Keratinocyte (primary cell): ENCODE measurements at regions not wholly inside any gene's neighbourhood (a gene's known extent, or its start where the extent isn't known, plus 50 kb on each side); places are given as distances from the start of the nearest gene placed in this dataset.
"Not testable (repeated sequence)": the region's sequence is repeated elsewhere in the genome, so short reads cannot be mapped to it uniquely, and the experiment has no call there.

Source experiments
- DNase-seq: peaks from one replicate; pipeline ENCODE4 v3.0.0-alpha.2; 2011; ENCODE audit warnings: low read depth, missing footprints, low spot score
- FAIRE-seq: peaks from 2 replicates; lab custom pipeline; 2011; peaks lifted over from hg19 to GRCh38; lab: Jason Lieb, UNC
- H2AFZ ChIP-seq: 2 replicates; pipeline ENCODE4 v1.6.0; 2012; ENCODE audit warnings: low read length, control low read depth, inconsistent platforms; ENCODE audit not compliant: control insufficient read depth
- H3K27ac ChIP-seq: 2 replicates; pipeline ENCODE4 v1.5.1; 2011; ENCODE audit warnings: low read length; ENCODE audit not compliant: control insufficient read depth, insufficient read depth
- H3K27me3 ChIP-seq: 3 replicates; pipeline ENCODE4 v1.6.0; 2011; ENCODE audit warnings: low read length; ENCODE audit not compliant: control insufficient read depth, insufficient read depth; ENCODE audit errors: extremely low read depth
- H3K36me3 ChIP-seq, 2 experiments: 2 replicates in 1 of 2; 3 replicates in 1 of 2; pipeline ENCODE4 v1.5.1; 2011; ENCODE audit warnings: low read length in 2 of 2, mild to moderate bottlenecking in 1 of 2; ENCODE audit not compliant: control insufficient read depth in 2 of 2, insufficient read depth in 2 of 2; ENCODE audit errors: extremely low read depth in 1 of 2
- H3K4me1 ChIP-seq: 3 replicates; pipeline ENCODE4 v1.5.1; 2011; ENCODE audit warnings: low read length; ENCODE audit not compliant: control insufficient read depth, insufficient read depth; ENCODE audit errors: extremely low read depth
- H3K4me2 ChIP-seq: 3 replicates; pipeline ENCODE4 v1.6.0; 2011; ENCODE audit warnings: low read depth, low read length; ENCODE audit not compliant: control insufficient read depth, insufficient read depth; ENCODE audit errors: extremely low read depth
- H3K4me3 ChIP-seq, 3 experiments: fragments of 200-600 bp in 1 of 3; sonication (generic) in 1 of 3; 2 replicates in 2 of 3; 3 replicates in 1 of 3; pipeline ENCODE4 v1.5.1; 2011 to 2016; ENCODE audit warnings: low read length in 3 of 3, mild to moderate bottlenecking in 3 of 3, control low read depth in 2 of 3, inconsistent platforms in 1 of 3, low read depth in 1 of 3, mixed read lengths in 1 of 3, mixed run types in 1 of 3, moderate library complexity in 1 of 3; ENCODE audit not compliant: control insufficient read depth in 2 of 3, insufficient read depth in 2 of 3; ENCODE audit errors: extremely low read depth in 1 of 3
- H3K79me2 ChIP-seq: 2 replicates; pipeline ENCODE4 v1.6.0; 2012; ENCODE audit warnings: low read length; ENCODE audit not compliant: control insufficient read depth, insufficient read depth
- H3K9ac ChIP-seq: 3 replicates; pipeline ENCODE4 v1.6.0; 2011; ENCODE audit warnings: low read length; ENCODE audit not compliant: control insufficient read depth, insufficient read depth; ENCODE audit errors: extremely low read depth
- H3K9me1 ChIP-seq: 3 replicates; pipeline ENCODE4 v1.6.0; 2011; ENCODE audit warnings: low read length; ENCODE audit not compliant: control insufficient read depth, insufficient read depth; ENCODE audit errors: extremely low read depth
- H3K9me3 ChIP-seq: 2 replicates; pipeline ENCODE4 v1.5.1; 2012; ENCODE audit warnings: low read depth, low read length; ENCODE audit not compliant: control insufficient read depth
- H4K20me1 ChIP-seq: 3 replicates; pipeline ENCODE4 v1.6.0; 2011; ENCODE audit warnings: low read length; ENCODE audit not compliant: control insufficient read depth, insufficient read depth; ENCODE audit errors: extremely low read depth
- CTCF ChIP-seq, 3 experiments: IDR thresholded peaks in 1 of 3; conservative IDR thresholded peaks in 1 of 3; optimal IDR thresholded peaks in 1 of 3; 2 replicates in 2 of 3; 3 replicates in 1 of 3; pipeline versions ENCODE3 to v1.5.1; 2011; ENCODE audit warnings: low read length in 3 of 3, mild to moderate bottlenecking in 3 of 3, moderate library complexity in 2 of 3, control low read depth in 1 of 3, inconsistent platforms in 1 of 3; ENCODE audit not compliant: insufficient read depth in 2 of 3; ENCODE audit errors: extremely low read depth in 1 of 3
- EZH2 ChIP-seq: IDR thresholded peaks from one replicate; pipeline ENCODE4 v1.6.1; 2012; ENCODE audit warnings: inconsistent platforms, mild to moderate bottlenecking, low read length, moderate library complexity
- dilution Hi-C: fragments of 300-500 bp; cut with MboI; formaldehyde crosslinking; loops from one replicate; pipeline ENCODE4 v1.7.0; 2020; ENCODE audit warnings: low sequenced_read_pairs; ENCODE audit not compliant: extremely low pct_ligation_motif_present

- Histone ChIP-seq H3K36me3 (no peaks in the 10 kb centered on the region), H3K4me3 (peak overlapping the region in 2 of 3 experiments; percentile 65 to 77), H3K27ac (peak overlapping the region; percentile 91), H3K9me1 (no peaks in the 10 kb centered on the region), H3K27me3 (no peaks in the 10 kb centered on the region), H3K4me2 (peak overlapping the region; percentile 94), H3K9me3 (no peaks in the 10 kb centered on the region), H3K9ac (peak overlapping the region; percentile 82), H3K79me2 (no peaks in the 10 kb centered on the region), H3K4me1 (peaks cover 12% of the 10 kb centered on the region), H4K20me1 (no peaks in the 10 kb centered on the region), H2AFZ (no peak overlapping the region)
- DNase-seq (no peak), FAIRE-seq (no peak)
- TF ChIP-seq CTCF (optimal IDR thresholded peaks at IDR 0.05 in 1 of 3, IDR thresholded peaks at IDR 0.05 in 1 of 3, conservative IDR thresholded peaks at IDR 0.05 in 1 of 3; ENCODE audit: extremely low read depth in 1 of 3, insufficient read depth in 2 of 3, low read length in 3 of 3) (no peak), EZH2 (no peak)
- dilution Hi-C loops, result no loop called here
These were observed 82.6 kb downstream of the OR2B2 start for GRCh38 chr6:27829453-27830211.

GRCh38 chr6:27827477-27827876 is 84.7 kb downstream of the OR2B2 start:
- H3K27me3 ChIP-seq, DNase-seq, H3K79me2 ChIP-seq, H3K36me3 ChIP-seq, H4K20me1 ChIP-seq, H3K4me3 ChIP-seq, H3K9me1 ChIP-seq, H3K27ac ChIP-seq, H3K9ac ChIP-seq, H3K4me2 ChIP-seq, H3K9me3 ChIP-seq, H2AFZ ChIP-seq, dilution Hi-C loops, FAIRE-seq: not testable (repeated sequence)
- H3K4me1 ChIP-seq, result peaks cover 17% of the 10 kb centered on the region

GRCh38 chr6:27826612-27826985 is 85.6 kb downstream of the OR2B2 start:
- dilution Hi-C loops, H3K27me3 ChIP-seq, H3K27ac ChIP-seq, H3K4me2 ChIP-seq, H4K20me1 ChIP-seq, H3K9me1 ChIP-seq, H3K79me2 ChIP-seq, H2AFZ ChIP-seq, FAIRE-seq, DNase-seq, H3K9me3 ChIP-seq, H3K36me3 ChIP-seq, H3K9ac ChIP-seq, H3K4me3 ChIP-seq: not testable (repeated sequence)
- H3K4me1 ChIP-seq, result peaks cover 17% of the 10 kb centered on the region

- DNase-seq, H3K27me3 ChIP-seq, H3K9ac ChIP-seq, H3K36me3 ChIP-seq, H3K4me2 ChIP-seq, FAIRE-seq, H3K9me3 ChIP-seq, H3K79me2 ChIP-seq, H3K9me1 ChIP-seq, H3K4me3 ChIP-seq, dilution Hi-C loops, H3K27ac ChIP-seq, H2AFZ ChIP-seq, H4K20me1 ChIP-seq: not testable (repeated sequence)
- H3K4me1 ChIP-seq, result peaks cover 17% of the 10 kb centered on the region
These were observed 86.2 kb downstream of the OR2B2 start for GRCh38 chr6:27825848-27826611.
